HepG2 (cell line): ENCODE measurements at regions not wholly inside any gene's neighbourhood (a gene's known extent, or its start where the extent isn't known, plus 50 kb on each side); places are given as distances from the start of the nearest gene placed in this dataset.

Experiments
- ATAC-seq: fragments of 200-7000 bp; cut with Tn5 transposase; 3 replicates; pipeline ENCODE4 v1.9.1; 2020; ENCODE audit warnings: mild to moderate bottlenecking, moderate library complexity
- BruUV-seq: library from RNA; stranded (reverse); fragments of 400-500 nt; replicated peaks from 2 replicates; lab custom pipeline; 2021; lab: Mats Ljungman, UMichigan
- CTCF ChIA-PET: fragments of 300-600 bp; formaldehyde crosslinking; extraction: SDS; loops from one replicate; lab custom pipeline; 2021; ENCODE audit warnings: low total read pairs, inconsistent platforms, low intra/inter-chr PET ratio; lab: Yijun Ruan, JAX
- POLR2A ChIA-PET: fragments of 350-600 bp; sonication (Branson Sonifier 250); formaldehyde crosslinking; loops from one replicate; lab custom pipeline; 2020; ENCODE audit warnings: antibody characterized with exemption, inconsistent platforms; lab: Yijun Ruan, JAX
- DNase-seq: peaks from one replicate; pipeline ENCODE4 v3.0.0-alpha.2; 2015; ENCODE audit warnings: low spot score
- FAIRE-seq: peaks from 3 replicates; lab custom pipeline; 2011; peaks lifted over from hg19 to GRCh38; lab: Jason Lieb, UNC
- H2AFZ ChIP-seq: one replicate; pipeline ENCODE4 v1.6.1; 2011; ENCODE audit warnings: low read length, inconsistent platforms
- H3K27ac ChIP-seq: fragments of 300-600 bp; 3 replicates; pipeline ENCODE4 v1.8.0; 2011; ENCODE audit warnings: mixed run types, mild to moderate bottlenecking, mixed read lengths, low read length, inconsistent platforms; ENCODE audit not compliant: insufficient read depth; ENCODE audit errors: extremely low read length
- H3K27me3 ChIP-seq, 2 experiments: fragments of 200-600 bp in 1 of 2; 2 replicates in 1 of 2; 3 replicates in 1 of 2; pipeline versions ENCODE4 v1.6.0 to v1.8.0; 2011; ENCODE audit warnings: low read length in 2 of 2, mild to moderate bottlenecking in 2 of 2, moderate library complexity in 2 of 2, inconsistent platforms in 1 of 2; ENCODE audit not compliant: insufficient read depth in 2 of 2, control insufficient read depth in 1 of 2
- H3K36me3 ChIP-seq, 2 experiments: fragments of 200-600 bp in 1 of 2; replicated peaks in 1 of 2; 2 replicates in 1 of 2; 3 replicates in 1 of 2; pipeline versions ENCODE4 v1.5.1 to v1.8.0; 2011; ENCODE audit warnings: low read length in 2 of 2, inconsistent platforms in 1 of 2; ENCODE audit not compliant: insufficient read depth in 2 of 2, control insufficient read depth in 1 of 2
- H3K4me1 ChIP-seq: 2 replicates; pipeline ENCODE4 v1.5.1; 2012; ENCODE audit warnings: low read length, inconsistent platforms; ENCODE audit not compliant: insufficient read depth
- H3K4me2 ChIP-seq: 2 replicates; pipeline ENCODE4 v1.6.0; 2011; ENCODE audit warnings: low read depth, low read length, inconsistent platforms
- H3K4me3 ChIP-seq, 3 experiments: fragments of 200-600 bp in 1 of 3; sonication (generic), shearing (Covaris generic) in 1 of 3; replicated peaks in 1 of 3; 2 replicates each; pipeline ENCODE4 v1.5.1; 2011 to 2016; ENCODE audit warnings: low read length in 3 of 3, inconsistent platforms in 2 of 3, low read depth in 2 of 3, mild to moderate bottlenecking in 2 of 3, control low read depth in 1 of 3, mixed read lengths in 1 of 3; ENCODE audit not compliant: insufficient read depth in 1 of 3
- H3K79me2 ChIP-seq: one replicate; pipeline ENCODE4 v1.6.1; 2011; ENCODE audit warnings: low read length, inconsistent platforms; ENCODE audit not compliant: insufficient read depth
- H3K9ac ChIP-seq: 2 replicates; pipeline ENCODE4 v1.6.0; 2011; ENCODE audit warnings: mild to moderate bottlenecking, low read depth, low read length, inconsistent platforms; ENCODE audit not compliant: insufficient read depth
- H3K9me3 ChIP-seq: 2 replicates; pipeline ENCODE4 v1.5.1; 2012; ENCODE audit warnings: mild to moderate bottlenecking, low read length
- H4K20me1 ChIP-seq: 2 replicates; pipeline ENCODE4 v1.6.0; 2011; ENCODE audit warnings: inconsistent platforms, mild to moderate bottlenecking, low read length, moderate library complexity; ENCODE audit not compliant: insufficient read depth
- ATF6 ChIP-seq: sonication (generic); formaldehyde crosslinking; conservative IDR thresholded peaks from 2 replicates; pipeline ENCODE4 v1.4.0; 2020; ENCODE audit warnings: missing genetic modification reagents
- BHLHE40 ChIP-seq: IDR thresholded peaks from 2 replicates; pipeline ENCODE4 v1.6.1; 2011; ENCODE audit warnings: low read length, improper control_type of control experiment
- BORCS8-MEF2B ChIP-seq: sonication (generic); formaldehyde crosslinking; IDR thresholded peaks from 2 replicates; pipeline ENCODE4 v1.8.0; 2022; ENCODE audit warnings: mild to moderate bottlenecking, missing genetic modification reagents
- BRF2 ChIP-seq: sonication (generic); formaldehyde crosslinking; IDR thresholded peaks from 2 replicates; pipeline ENCODE4 v1.8.1; 2022; ENCODE audit warnings: mild to moderate bottlenecking, missing genetic modification reagents
- CERS6 ChIP-seq: sonication (generic); formaldehyde crosslinking; IDR thresholded peaks from 2 replicates; pipeline ENCODE4 v1.5.0; 2020; ENCODE audit warnings: missing genetic modification reagents
- IRF9 ChIP-seq: sonication (generic); formaldehyde crosslinking; IDR thresholded peaks from 2 replicates; pipeline ENCODE4 v1.8.0; 2022; ENCODE audit warnings: missing genetic modification reagents, mild to moderate bottlenecking, borderline replicate concordance
- NPAS2 ChIP-seq: sonication (generic); formaldehyde crosslinking; IDR thresholded peaks from 2 replicates; pipeline ENCODE4 v1.8.0; 2022; ENCODE audit warnings: mild to moderate bottlenecking, missing genetic modification reagents, borderline replicate concordance
- NR2F6 ChIP-seq, 2 experiments: IDR thresholded peaks; 2 replicates each; pipeline ENCODE4 v1.6.1; 2016; ENCODE audit warnings: antibody characterized with exemption in 1 of 2, mild to moderate bottlenecking in 1 of 2
- RORA ChIP-seq: sonication (generic); formaldehyde crosslinking; IDR thresholded peaks from 2 replicates; pipeline ENCODE4 v1.5.0; 2020; ENCODE audit warnings: mild to moderate bottlenecking, missing genetic modification reagents, moderate library complexity
- RXRA ChIP-seq: sonication (generic); formaldehyde crosslinking; IDR thresholded peaks from 2 replicates; pipeline ENCODE4 v1.5.1; 2020; ENCODE audit warnings: missing genetic modification reagents
- TCF7 ChIP-seq: sonication (generic); IDR thresholded peaks from 2 replicates; pipeline ENCODE4 v1.6.1; 2016; ENCODE audit warnings: antibody characterized with exemption, low read depth
- ZNF234 ChIP-seq: sonication (generic); formaldehyde crosslinking; conservative IDR thresholded peaks from 2 replicates; pipeline ENCODE4 v1.5.1; 2020; ENCODE audit warnings: mild to moderate bottlenecking, missing genetic modification reagents
- ZNF614 ChIP-seq: IDR thresholded peaks from 2 replicates; pipeline ENCODE4 v1.6.1; 2018; ENCODE audit warnings: missing biosample characterization, missing genetic modification reagents, inconsistent platforms, borderline replicate concordance
- ZNF747 ChIP-seq: sonication (generic); formaldehyde crosslinking; IDR thresholded peaks from 2 replicates; pipeline ENCODE4 v1.8.1; 2023; ENCODE audit warnings: missing genetic modification reagents, mild to moderate bottlenecking, borderline replicate concordance
- ZNF775 ChIP-seq: sonication (generic); formaldehyde crosslinking; IDR thresholded peaks from 2 replicates; pipeline ENCODE4 v1.4.0; 2020; ENCODE audit warnings: missing genetic modification reagents, mild to moderate bottlenecking, moderate library complexity, borderline replicate concordance
- WGBS: methylation state at CpG from one replicate; pipeline ENCODE4 v1.1.6; 2017; ENCODE audit warnings: low lambda C conversion rate; 5-methylcytosine and 5-hydroxymethylcytosine counted together
- in situ Hi-C: cut with HindIII; loops from 2 replicates; pipeline ENCODE4 v1.10.0; 2017; ENCODE audit warnings: low pct_unique_long_range_greater_than_20kb; ENCODE audit not compliant: extremely low pct_ligation_motif_present
- intact Hi-C: fragments of 100-400 bp; cut with micrococcal nuclease; formaldehyde crosslinking; loops from one replicate; pipeline ENCODE4 v1.10.0; 2022; ENCODE audit not compliant: unreplicated experiment

- BruUV-seq, result no TSS peak
- Histone ChIP-seq H3K9ac (no peak overlapping the region), H3K79me2 (no peaks in the 10 kb centered on the region), H3K4me2 (no peak overlapping the region), H4K20me1 (no peaks in the 10 kb centered on the region), H3K27me3 (no peaks in the 10 kb centered on the region), H3K27ac (no peak overlapping the region), H3K36me3 (no peaks in the 10 kb centered on the region), H3K4me1 (no peaks in the 10 kb centered on the region), H3K9me3 (peaks cover 14% of the 10 kb centered on the region), H3K4me3 (no peak overlapping the region), H2AFZ (no peak overlapping the region)
- WGBS, result 5% methylated on average over 4 of the region's 4 CpGs
- DNase-seq, result peak; percentile 20
- intact Hi-C loops (no loop called here), in situ Hi-C loops (no loop called here)
- FAIRE-seq, result no peak
- TF ChIP-seq BHLHE40, result peak; percentile 51; the same call in 1 of the 2 replicates
- no peak for TF ChIP-seq BRF2 (CRISPR knock-in tag)
- no peak for TF ChIP-seq BORCS8-MEF2B (CRISPR knock-in tag)
- ChIA-PET POLR2A (no interaction called here), CTCF (no interaction called here)
- no peak for ATAC-seq
Observed at GRCh38 chr4:52407545-52407944, 251.6 kb downstream of the USP46 start.

- Histone ChIP-seq H3K79me2 (no peaks in the 10 kb centered on the region), H3K4me3 (no peak overlapping the region), H4K20me1 (no peaks in the 10 kb centered on the region), H3K4me2 (no peak overlapping the region), H2AFZ (no peak overlapping the region), H3K4me1 (no peaks in the 10 kb centered on the region), H3K27ac (no peak overlapping the region), H3K27me3 (no peaks in the 10 kb centered on the region), H3K9ac (no peak overlapping the region), H3K9me3 (peaks cover 14% of the 10 kb centered on the region), H3K36me3 (no peaks in the 10 kb centered on the region)
- POLR2A ChIA-PET, result no interaction called here
- CTCF ChIA-PET, result no interaction called here
- ATAC-seq (no peak), FAIRE-seq (no peak), DNase-seq (no peak)
- BruUV-seq, result no TSS peak
- 0% methylated on average over 1 of the region's 1 CpG for WGBS
- in situ Hi-C loops, result no loop called here
- intact Hi-C loops, result no loop called here
- no peak for TF ChIP-seq RORA (CRISPR knock-in tag)
- TF ChIP-seq TCF7, result no peak
- TF ChIP-seq NR2F6 (IDR thresholded peaks at IDR 0.05), result no peak
- TF ChIP-seq NR2F6 (CRISPR knock-in tag; IDR thresholded peaks at IDR 0.05), result no peak
- TF ChIP-seq ZNF747 (CRISPR knock-in tag), result no peak
- no peak for TF ChIP-seq ZNF614 (CRISPR knock-in tag)
- no peak for TF ChIP-seq RXRA
- TF ChIP-seq CERS6 (CRISPR knock-in tag), result no peak
- TF ChIP-seq ZNF234, result no peak
- no peak for TF ChIP-seq ZNF775 (CRISPR knock-in tag)
- no peak for TF ChIP-seq NPAS2 (CRISPR knock-in tag)
- TF ChIP-seq ATF6 (CRISPR knock-in tag), result no peak
- no peak for TF ChIP-seq IRF9 (CRISPR knock-in tag)
Observed at GRCh38 chr4:52408032-52408431, 251.1 kb downstream of the USP46 start.
